MCF 10A (cell line): ENCODE measurements at regions not wholly inside any gene's neighbourhood (a gene's known extent, or its start where the extent isn't known, plus 50 kb on each side); places are given as distances from the start of the nearest gene placed in this dataset.

Experiments
- BruUV-seq: library from RNA; stranded (reverse); fragments of 400-500 nt; replicated peaks from 2 replicates; lab custom pipeline; 2021; lab: Mats Ljungman, UMichigan
- CTCF ChIA-PET: fragments of 300-600 bp; sonication (Branson Sonifier 250); formaldehyde crosslinking; extraction: SDS; loops from one replicate; lab custom pipeline; 2021; ENCODE audit warnings: antibody characterized with exemption, inconsistent platforms; lab: Yijun Ruan, JAX
- POLR2A ChIA-PET: fragments of 300-600, 350-650 bp; sonication (Branson Sonifier 250); formaldehyde crosslinking; extraction: SDS; loops from one replicate; lab custom pipeline; 2020; ENCODE audit warnings: antibody characterized with exemption, inconsistent platforms; lab: Yijun Ruan, JAX
- DNase-seq: peaks from one replicate; pipeline ENCODE4 v3.0.0-alpha.2; 2018; ENCODE audit not compliant: unreplicated experiment
- H3K27ac Mint-ChIP-seq: one replicate; pipeline ENCODE4 v1.8.0; 2022; ENCODE audit warnings: mild to moderate bottlenecking, low read depth, mixed read lengths; ENCODE audit not compliant: unreplicated experiment
- H3K27me3 Mint-ChIP-seq: one replicate; pipeline ENCODE4 v1.8.0; 2022; ENCODE audit warnings: mixed read lengths; ENCODE audit not compliant: insufficient read depth, unreplicated experiment
- H3K36me3 Mint-ChIP-seq: one replicate; pipeline ENCODE4 v1.8.0; 2022; ENCODE audit warnings: mild to moderate bottlenecking, moderate library complexity, mixed read lengths; ENCODE audit not compliant: insufficient read depth, unreplicated experiment
- H3K4me1 Mint-ChIP-seq: one replicate; pipeline ENCODE4 v1.8.0; 2022; ENCODE audit warnings: mixed read lengths; ENCODE audit not compliant: insufficient read depth, unreplicated experiment
- H3K4me3 Mint-ChIP-seq: one replicate; pipeline ENCODE4 v1.8.0; 2022; ENCODE audit warnings: mild to moderate bottlenecking, moderate library complexity, mixed read lengths; ENCODE audit not compliant: unreplicated experiment
- H3K9me3 Mint-ChIP-seq: one replicate; pipeline ENCODE4 v1.8.0; 2022; ENCODE audit warnings: mixed read lengths; ENCODE audit not compliant: unreplicated experiment
- intact Hi-C: fragments of 100-400 bp; cut with micrococcal nuclease; formaldehyde crosslinking; loops from 2 replicates; pipeline ENCODE4 v1.14.1; 2022
- TF ChIP-seq, protein P1 (sequence below): fragments of 200-600 bp; IDR thresholded peaks from one replicate; pipeline ENCODE4 v1.8.0; 2022; ENCODE audit warnings: antibody characterized with exemption, mild to moderate bottlenecking; ENCODE audit not compliant: unreplicated experiment

DNA sequence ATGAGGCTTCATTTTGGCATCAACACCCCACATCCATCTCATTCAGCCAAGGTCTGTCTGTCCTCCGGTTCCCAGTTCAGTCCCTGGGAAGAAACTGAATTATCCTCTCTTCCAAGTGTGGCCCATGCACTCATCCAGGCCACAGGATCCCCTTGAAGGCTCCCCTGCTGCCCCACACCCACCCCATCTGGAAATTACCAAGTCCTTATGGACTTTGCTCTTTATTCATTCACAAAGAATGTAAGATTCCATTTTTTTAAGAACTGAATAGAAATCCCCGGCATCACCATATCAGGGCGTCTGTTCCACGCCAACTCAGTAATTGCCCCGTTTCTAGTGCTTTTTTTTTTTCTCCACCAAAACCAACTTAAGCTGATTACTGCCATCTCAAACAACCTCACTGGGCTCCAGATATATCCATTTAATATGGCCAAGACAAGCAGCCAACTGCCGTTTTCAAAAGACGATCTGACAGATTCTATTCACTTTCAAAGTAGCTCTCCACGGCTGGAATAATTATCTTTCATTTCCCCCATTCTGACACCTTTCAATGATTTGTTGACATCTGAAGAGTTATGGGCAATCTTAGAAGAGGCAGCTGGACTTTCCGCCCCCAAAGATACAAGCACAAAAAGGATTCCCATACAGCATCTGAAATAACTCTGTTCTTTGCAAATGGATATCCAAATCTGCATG, 55.9 kb downstream of the OLIG1 start:
- no peak overlapping the region for H3K4me3 Mint-ChIP-seq
- intact Hi-C loops, result loop anchor here (2.0 kb wide), 1 partner anchor 293 kb away; no protein-coding TSS in a partner anchor
- H3K9me3 Mint-ChIP-seq, result no peaks in the 10 kb centered on the region
- no peak overlapping the region for H3K27ac Mint-ChIP-seq
- H3K4me1 Mint-ChIP-seq, result no peaks in the 10 kb centered on the region
- CTCF ChIA-PET, result interaction anchor here (0.5 to 6.4 kb wide), 15 partner anchors 9 to 723 kb away, joined by 3 to 119 read pairs (median 4); no protein-coding TSS in a partner anchor
- no peaks in the 10 kb centered on the region for H3K36me3 Mint-ChIP-seq
- no peak for DNase-seq
- BruUV-seq, result no TSS peak
- POLR2A ChIA-PET, result interaction anchor here (1.1 kb wide), 1 partner anchor 41 kb away, joined by 3 read pairs; no protein-coding TSS in a partner anchor
- TF ChIP-seq, protein P1, sequence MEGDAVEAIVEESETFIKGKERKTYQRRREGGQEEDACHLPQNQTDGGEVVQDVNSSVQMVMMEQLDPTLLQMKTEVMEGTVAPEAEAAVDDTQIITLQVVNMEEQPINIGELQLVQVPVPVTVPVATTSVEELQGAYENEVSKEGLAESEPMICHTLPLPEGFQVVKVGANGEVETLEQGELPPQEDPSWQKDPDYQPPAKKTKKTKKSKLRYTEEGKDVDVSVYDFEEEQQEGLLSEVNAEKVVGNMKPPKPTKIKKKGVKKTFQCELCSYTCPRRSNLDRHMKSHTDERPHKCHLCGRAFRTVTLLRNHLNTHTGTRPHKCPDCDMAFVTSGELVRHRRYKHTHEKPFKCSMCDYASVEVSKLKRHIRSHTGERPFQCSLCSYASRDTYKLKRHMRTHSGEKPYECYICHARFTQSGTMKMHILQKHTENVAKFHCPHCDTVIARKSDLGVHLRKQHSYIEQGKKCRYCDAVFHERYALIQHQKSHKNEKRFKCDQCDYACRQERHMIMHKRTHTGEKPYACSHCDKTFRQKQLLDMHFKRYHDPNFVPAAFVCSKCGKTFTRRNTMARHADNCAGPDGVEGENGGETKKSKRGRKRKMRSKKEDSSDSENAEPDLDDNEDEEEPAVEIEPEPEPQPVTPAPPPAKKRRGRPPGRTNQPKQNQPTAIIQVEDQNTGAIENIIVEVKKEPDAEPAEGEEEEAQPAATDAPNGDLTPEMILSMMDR, result no peak
- H3K27me3 Mint-ChIP-seq, result peaks cover 65% of the 10 kb centered on the region

DNA sequence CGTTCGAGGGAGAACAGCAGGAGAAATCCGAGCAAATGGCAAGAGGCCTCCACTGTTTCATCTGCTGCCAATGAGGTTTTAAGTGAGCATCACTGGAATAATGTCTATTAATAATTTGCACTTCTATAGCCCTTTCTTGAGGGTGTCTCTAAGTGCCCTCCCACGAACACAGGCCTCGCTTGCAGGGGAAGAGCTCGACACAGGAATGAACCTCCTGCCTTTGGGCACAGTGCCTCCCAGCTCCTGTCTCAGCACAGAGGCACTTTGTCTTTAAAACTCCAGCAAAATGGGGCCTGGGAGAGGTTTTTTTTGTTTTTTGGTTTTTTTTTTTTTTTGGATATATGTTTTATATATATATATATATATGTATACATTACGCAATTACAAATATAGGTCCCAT, 56.6 kb downstream of the OLIG1 start:
- H3K4me3 Mint-ChIP-seq, result no peak overlapping the region
- peaks cover 65% of the 10 kb centered on the region for H3K27me3 Mint-ChIP-seq
- no peaks in the 10 kb centered on the region for H3K4me1 Mint-ChIP-seq
- no peak for DNase-seq
- no peaks in the 10 kb centered on the region for H3K9me3 Mint-ChIP-seq
- ChIA-PET CTCF (interaction anchor here (0.5 to 6.4 kb wide), 32 partner anchors 10 to 724 kb away, joined by 3 to 119 read pairs (median 4); no protein-coding TSS in a partner anchor), POLR2A (no interaction called here)
- no peaks in the 10 kb centered on the region for H3K36me3 Mint-ChIP-seq
- no peak overlapping the region for H3K27ac Mint-ChIP-seq
- intact Hi-C loops, result loop anchor here (2.0 kb wide), 1 partner anchor 294 kb away; no protein-coding TSS in a partner anchor
- TF ChIP-seq, protein P1, result no peak
- no TSS peak for BruUV-seq

DNA sequence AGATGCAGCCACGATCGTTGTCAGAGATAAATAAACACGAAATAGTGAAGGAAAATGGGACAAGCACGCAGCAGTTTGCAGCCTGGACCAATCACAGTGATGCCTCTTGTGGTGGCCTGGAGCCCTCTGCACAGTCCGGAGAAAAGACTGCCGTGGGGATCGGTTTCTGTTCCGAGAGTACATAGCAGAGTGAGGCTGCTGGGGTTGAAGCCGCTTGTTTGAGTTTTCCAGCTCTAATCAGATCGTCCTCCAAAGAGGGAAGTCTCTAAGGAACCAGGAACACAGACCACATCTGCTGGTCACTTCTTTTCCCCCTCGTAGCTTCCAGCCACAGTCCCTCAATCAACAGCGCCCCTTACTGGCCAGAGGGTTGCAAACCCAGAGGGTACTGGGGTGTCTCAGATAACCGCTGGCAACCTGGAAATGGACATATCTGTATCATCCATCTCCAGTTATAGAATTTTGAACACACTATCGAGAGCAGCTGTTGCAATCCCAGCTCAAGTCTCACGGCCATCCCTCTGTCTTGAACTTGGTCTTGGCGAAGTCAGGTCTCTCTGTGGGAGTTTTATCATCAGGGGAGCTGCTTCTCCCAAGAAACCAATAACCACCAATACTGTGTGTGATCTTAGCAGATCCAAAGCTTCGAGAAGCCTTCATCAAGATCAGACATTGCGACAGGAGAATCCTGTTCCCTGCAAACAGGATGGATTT, 57.4 kb downstream of the OLIG1 start:
- TF ChIP-seq, protein P1, result peak; percentile 72
- peaks cover 65% of the 10 kb centered on the region for H3K27me3 Mint-ChIP-seq

More for the DNA sequence above, 57.4 kb downstream of the OLIG1 start:
- H3K36me3 Mint-ChIP-seq, result no peaks in the 10 kb centered on the region
- H3K27ac Mint-ChIP-seq, result no peak overlapping the region
- H3K4me3 Mint-ChIP-seq, result peak overlapping the region; percentile 64
- peak; percentile 80 for DNase-seq
- BruUV-seq, result no TSS peak
- POLR2A ChIA-PET, result interaction anchor here (0.5 to 1.2 kb wide), 2 partner anchors 28 to 133 kb away, joined by 5 to 6 read pairs; no protein-coding TSS in a partner anchor
- CTCF ChIA-PET, result interaction anchor here (0.6 to 6.4 kb wide), 48 partner anchors 9 to 471 kb away, joined by 3 to 119 read pairs (median 4); no protein-coding TSS in a partner anchor
- no peaks in the 10 kb centered on the region for H3K4me1 Mint-ChIP-seq
- intact Hi-C loops, result loop anchor here (1.0 to 2.0 kb wide), 3 partner anchors 133 to 295 kb away; no protein-coding TSS in a partner anchor
- H3K9me3 Mint-ChIP-seq, result no peaks in the 10 kb centered on the region
